ENCODE measurements at regions not wholly inside any gene's neighbourhood (a gene's known extent, or its start where the extent isn't known, plus 50 kb on each side); places are given as distances from the start of the nearest gene placed in this dataset.

GRCh38 chr1:157189986-157190982, 52.1 kb upstream of the ETV3 start:
- Histone ChIP-seq H3K27me3 (peaks cover 0 to 8% (median 3%) of the 10 kb centered on the region in 4 donors), H3K4me3 (no peak overlapping the region), H3K9me3 (no peaks in the 10 kb centered on the region), H3K36me3 (no peaks in the 10 kb centered on the region), H3K4me1 (no peaks in the 10 kb centered on the region), H3K27ac (no peak overlapping the region)
- DNase-seq (peak in 1 of 2 donors; percentile 21), ATAC-seq (ENCODE audit: low FRiP score in 2 of 2) (no peak)
- 80 to 86% methylated on average over 22 of the region's 22 CpGs for WGBS, 2 donors
- TF ChIP-seq POLR2AphosphoS5 (IDR thresholded peaks at IDR 0.05) (no peak), CTCF (IDR thresholded peaks at IDR 0.05) (no peak), EP300 (IDR thresholded peaks at IDR 0.05) (no peak), POLR2A (IDR thresholded peaks at IDR 0.05) (no peak)

- DNase-seq (no peak), ATAC-seq (ENCODE audit: low FRiP score in 2 of 2) (no peak)
- Histone ChIP-seq H3K4me1 (no peaks in the 10 kb centered on the region), H3K27ac (no peak overlapping the region), H3K27me3 (no peaks in the 10 kb centered on the region), H3K4me3 (no peak overlapping the region), H3K9me3 (no peaks in the 10 kb centered on the region), H3K36me3 (no peaks in the 10 kb centered on the region)
- WGBS, 2 donors: 78 to 82% methylated on average over 4 of the region's 4 CpGs
- TF ChIP-seq CTCF (IDR thresholded peaks at IDR 0.05) (no peak), EP300 (IDR thresholded peaks at IDR 0.05) (no peak), POLR2AphosphoS5 (IDR thresholded peaks at IDR 0.05) (no peak), POLR2A (IDR thresholded peaks at IDR 0.05) (no peak)
These were observed 50.9 kb upstream of the ETV3 start for GRCh38 chr1:157189096-157189495.

All from upper lobe of left lung (tissue), 6 donors.